ENCODE measurements at regions not wholly inside any gene's neighbourhood (a gene's known extent, or its start where the extent isn't known, plus 50 kb on each side); places are given as distances from the start of the nearest gene placed in this dataset.

- H3K4me2 ChIP-seq (ENCODE audit: low read length): peak overlapping the region; percentile 4
Observed at GRCh38 chr20:17808357-17808756, 108.6 kb downstream of the BANF2 start.

GRCh38 chr20:17807651-17808050 lies 107.9 kb downstream of the BANF2 start:
- H3K36me3 Mint-ChIP-seq (ENCODE audit: low read depth, unreplicated experiment): no peaks in the 10 kb centered on the region
- Histone ChIP-seq H3K27ac (ENCODE audit: low read depth, low read length) (no peak overlapping the region), H3K4me1 (ENCODE audit: insufficient read depth, low read length) (peaks cover 19% of the 10 kb centered on the region), H3K9me3 (ENCODE audit: insufficient read depth, low read depth, low read length) (no peaks in the 10 kb centered on the region), H3K4me3 (ENCODE audit: insufficient read depth, low read depth, low read length) (no peak overlapping the region), H3K9ac (ENCODE audit: low read length) (no peak overlapping the region), H3K79me2 (ENCODE audit: insufficient read depth, low read length) (no peaks in the 10 kb centered on the region), H3K27me3 (ENCODE audit: insufficient read depth, low read length) (no peaks in the 10 kb centered on the region), H2AFZ (ENCODE audit: low read depth, low read length) (no peak overlapping the region), H3K36me3 (ENCODE audit: insufficient read depth, low read length) (no peaks in the 10 kb centered on the region), H3K4me2 (ENCODE audit: low read length) (no peak overlapping the region), H4K20me1 (ENCODE audit: insufficient read depth, low read length) (no peaks in the 10 kb centered on the region)
- no peak for FAIRE-seq
- no peak for DNase-seq (ENCODE audit: low read depth)
- TF ChIP-seq CTCF (IDR thresholded peaks at IDR 0.05; ENCODE audit: insufficient read depth, low read depth, low read length): no peak
- TF ChIP-seq EZH2 (IDR thresholded peaks at IDR 0.05; ENCODE audit: insufficient read depth, low read length): no peak
- H3K27ac Mint-ChIP-seq (ENCODE audit: unreplicated experiment): no peak overlapping the region
- peaks cover 2% of the 10 kb centered on the region for H3K9me3 Mint-ChIP-seq (ENCODE audit: unreplicated experiment)
- no peak overlapping the region for H3K4me3 Mint-ChIP-seq (ENCODE audit: unreplicated experiment)
- peaks cover 6% of the 10 kb centered on the region for H3K27me3 Mint-ChIP-seq (ENCODE audit: low read depth, unreplicated experiment)
- H3K4me1 Mint-ChIP-seq (ENCODE audit: low read depth, unreplicated experiment): peaks cover 6% of the 10 kb centered on the region

More at GRCh38 chr20:17808357-17808756, 108.6 kb downstream of the BANF2 start:
- Histone ChIP-seq H4K20me1 (ENCODE audit: insufficient read depth, low read length) (no peaks in the 10 kb centered on the region), H3K27ac (ENCODE audit: low read depth, low read length) (no peak overlapping the region), H3K27me3 (ENCODE audit: insufficient read depth, low read length) (no peaks in the 10 kb centered on the region), H3K4me3 (ENCODE audit: insufficient read depth, low read depth, low read length) (no peak overlapping the region), H3K4me1 (ENCODE audit: insufficient read depth, low read length) (peaks cover 19% of the 10 kb centered on the region), H2AFZ (ENCODE audit: low read depth, low read length) (no peak overlapping the region), H3K36me3 (ENCODE audit: insufficient read depth, low read length) (no peaks in the 10 kb centered on the region), H3K79me2 (ENCODE audit: insufficient read depth, low read length) (no peaks in the 10 kb centered on the region), H3K9me3 (ENCODE audit: insufficient read depth, low read depth, low read length) (no peaks in the 10 kb centered on the region), H3K9ac (ENCODE audit: low read length) (no peak overlapping the region)
- FAIRE-seq (no peak), DNase-seq (ENCODE audit: low read depth) (no peak)
- Mint-ChIP-seq H3K4me1 (ENCODE audit: low read depth, unreplicated experiment) (peaks cover 6% of the 10 kb centered on the region), H3K27me3 (ENCODE audit: low read depth, unreplicated experiment) (peaks cover 6% of the 10 kb centered on the region), H3K4me3 (ENCODE audit: unreplicated experiment) (no peak overlapping the region), H3K27ac (ENCODE audit: unreplicated experiment) (peak overlapping the region; percentile 34), H3K9me3 (ENCODE audit: unreplicated experiment) (peaks cover 2% of the 10 kb centered on the region), H3K36me3 (ENCODE audit: low read depth, unreplicated experiment) (no peaks in the 10 kb centered on the region)
- TF ChIP-seq CTCF (IDR thresholded peaks at IDR 0.05; ENCODE audit: insufficient read depth, low read depth, low read length) (no peak), EZH2 (IDR thresholded peaks at IDR 0.05; ENCODE audit: insufficient read depth, low read length) (no peak)

GRCh38 chr20:17806739-17807441 lies 107.1 kb downstream of the BANF2 start:
- peak overlapping the region; percentile 87 for H2AFZ ChIP-seq (ENCODE audit: low read depth, low read length)
- no peak overlapping the region for H3K27ac Mint-ChIP-seq (ENCODE audit: unreplicated experiment)

More at GRCh38 chr20:17806739-17807441, 107.1 kb downstream of the BANF2 start:
- FAIRE-seq: no peak
- Mint-ChIP-seq H3K4me1 (ENCODE audit: low read depth, unreplicated experiment) (peaks cover 6% of the 10 kb centered on the region), H3K9me3 (ENCODE audit: unreplicated experiment) (peaks cover 2% of the 10 kb centered on the region), H3K4me3 (ENCODE audit: unreplicated experiment) (no peak overlapping the region), H3K27me3 (ENCODE audit: low read depth, unreplicated experiment) (peaks cover 6% of the 10 kb centered on the region), H3K36me3 (ENCODE audit: low read depth, unreplicated experiment) (no peaks in the 10 kb centered on the region)
- no peak overlapping the region for H3K4me3 ChIP-seq (ENCODE audit: insufficient read depth, low read depth, low read length)
- TF ChIP-seq CTCF (IDR thresholded peaks at IDR 0.05; ENCODE audit: insufficient read depth, low read depth, low read length) (no peak), EZH2 (IDR thresholded peaks at IDR 0.05; ENCODE audit: insufficient read depth, low read length) (no peak)
- H3K79me2 ChIP-seq (ENCODE audit: insufficient read depth, low read length): no peaks in the 10 kb centered on the region
- H3K9me3 ChIP-seq (ENCODE audit: insufficient read depth, low read depth, low read length): no peaks in the 10 kb centered on the region
- DNase-seq (ENCODE audit: low read depth): peak; percentile 78
- H3K4me1 ChIP-seq (ENCODE audit: insufficient read depth, low read length): peaks cover 19% of the 10 kb centered on the region
- H4K20me1 ChIP-seq (ENCODE audit: insufficient read depth, low read length): no peaks in the 10 kb centered on the region
- peak overlapping the region; percentile 3 for H3K27ac ChIP-seq (ENCODE audit: low read depth, low read length)
- H3K27me3 ChIP-seq (ENCODE audit: insufficient read depth, low read length): no peaks in the 10 kb centered on the region
- no peak overlapping the region for H3K9ac ChIP-seq (ENCODE audit: low read length)
- H3K36me3 ChIP-seq (ENCODE audit: insufficient read depth, low read length): no peaks in the 10 kb centered on the region
- peak overlapping the region; percentile 53 for H3K4me2 ChIP-seq (ENCODE audit: low read length)
